Upper lobe of left lung (tissue), 4 donors: ENCODE measurements at regions not wholly inside any gene's neighbourhood (a gene's known extent, or its start where the extent isn't known, plus 50 kb on each side); places are given as distances from the start of the nearest gene placed in this dataset.

Experiments used
- CTCF ChIP-seq, 6 experiments: fragments of 450-650 bp in 4 of 6; fragments of 200-600 bp in 2 of 6; sonication (generic) in 2 of 6; IDR thresholded peaks; one replicate each; pipeline ENCODE4 v1.5.1; 2016 to 2019; ENCODE audit warnings: antibody characterized with exemption in 6 of 6
- EP300 ChIP-seq, 4 donors: sonication (generic); formaldehyde crosslinking; IDR thresholded peaks; one replicate each; pipeline ENCODE4 v1.5.1; 2017; ENCODE audit warnings: antibody characterized with exemption in 4 of 4, control low read depth in 2 of 4
- POLR2A ChIP-seq, 4 donors: fragments of 450-650 bp; IDR thresholded peaks; one replicate each; pipeline ENCODE4 v1.5.1; 2016 to 2017; ENCODE audit warnings: antibody characterized with exemption in 4 of 4, mild to moderate bottlenecking in 2 of 4
- POLR2AphosphoS5 ChIP-seq, 2 donors: sonication (generic); formaldehyde crosslinking; IDR thresholded peaks; one replicate each; pipeline ENCODE4 v1.5.1; 2017; ENCODE audit warnings: antibody characterized with exemption in 2 of 2

DNA sequence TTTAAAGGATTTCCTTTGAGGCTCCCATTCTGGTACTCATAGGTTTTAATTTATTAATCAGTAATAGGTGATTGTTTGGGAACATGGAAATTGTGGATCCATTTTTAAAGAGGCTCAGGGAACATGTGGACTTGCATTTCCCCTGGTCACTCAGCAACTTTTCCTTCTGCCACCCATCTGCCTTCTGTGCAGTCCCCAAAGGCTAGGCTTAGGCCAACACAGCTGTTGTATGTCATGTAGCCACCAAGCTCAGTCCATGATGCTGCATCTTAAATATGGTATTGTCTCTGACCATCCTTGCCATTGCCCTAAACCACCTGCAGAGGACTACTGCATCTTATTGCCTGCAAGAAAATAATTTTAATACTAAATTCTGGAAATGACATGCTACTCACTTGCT, 416.7 kb upstream of the SEMA6D start:
- no peak for TF ChIP-seq CTCF (IDR thresholded peaks at IDR 0.05)
- no peak for TF ChIP-seq EP300 (IDR thresholded peaks at IDR 0.05)
- TF ChIP-seq POLR2A (IDR thresholded peaks at IDR 0.05): no peak
- TF ChIP-seq POLR2AphosphoS5 (IDR thresholded peaks at IDR 0.05): no peak
